HG02642 (cell line): ENCODE measurements at regions not wholly inside any gene's neighbourhood (a gene's known extent, or its start where the extent isn't known, plus 50 kb on each side); places are given as distances from the start of the nearest gene placed in this dataset.

Source experiments
- ATAC-seq: cut with Tn5 transposase; IDR thresholded peaks from one replicate; pipeline ENCODE4 v1.9.1; 2021; ENCODE audit warnings: mild to moderate bottlenecking; ENCODE audit not compliant: unreplicated experiment, poor library complexity

DNA sequence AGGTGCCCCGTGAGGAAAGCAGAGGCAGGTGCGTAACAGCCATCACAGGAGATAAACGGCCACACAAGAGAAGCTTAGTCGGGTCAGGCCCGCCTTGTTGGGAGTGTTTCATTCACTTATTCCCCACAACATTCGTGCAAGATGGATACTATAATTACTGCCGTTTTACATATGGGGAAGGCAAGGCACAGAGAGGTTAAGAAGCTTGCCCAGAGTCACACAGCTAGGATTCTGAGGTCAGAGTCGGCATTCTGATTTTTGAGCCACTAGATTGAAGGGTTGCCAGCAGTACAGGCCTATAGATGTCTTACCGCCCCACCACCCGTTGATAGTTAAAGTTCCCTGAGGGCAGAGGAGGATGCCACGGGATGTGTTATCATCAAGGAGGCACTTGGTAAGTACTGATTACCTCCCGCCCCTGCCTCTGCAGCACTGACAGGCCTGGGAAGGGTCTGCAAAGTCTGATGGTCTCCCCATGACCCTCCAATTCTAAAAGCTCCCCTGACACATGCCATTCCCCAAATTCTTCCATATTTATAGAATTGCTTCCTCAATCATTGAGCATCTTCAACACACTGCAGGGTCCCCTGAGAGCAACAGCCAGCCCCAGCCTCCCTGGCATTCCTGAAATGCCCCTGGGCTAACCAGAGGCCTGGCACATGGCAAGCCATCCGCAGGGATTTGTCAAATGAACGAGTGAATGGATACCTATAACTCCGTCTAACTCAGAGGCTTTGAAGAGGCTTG is 74.7 kb upstream of the CLDN14 start:
- ATAC-seq: no peak

DNA sequence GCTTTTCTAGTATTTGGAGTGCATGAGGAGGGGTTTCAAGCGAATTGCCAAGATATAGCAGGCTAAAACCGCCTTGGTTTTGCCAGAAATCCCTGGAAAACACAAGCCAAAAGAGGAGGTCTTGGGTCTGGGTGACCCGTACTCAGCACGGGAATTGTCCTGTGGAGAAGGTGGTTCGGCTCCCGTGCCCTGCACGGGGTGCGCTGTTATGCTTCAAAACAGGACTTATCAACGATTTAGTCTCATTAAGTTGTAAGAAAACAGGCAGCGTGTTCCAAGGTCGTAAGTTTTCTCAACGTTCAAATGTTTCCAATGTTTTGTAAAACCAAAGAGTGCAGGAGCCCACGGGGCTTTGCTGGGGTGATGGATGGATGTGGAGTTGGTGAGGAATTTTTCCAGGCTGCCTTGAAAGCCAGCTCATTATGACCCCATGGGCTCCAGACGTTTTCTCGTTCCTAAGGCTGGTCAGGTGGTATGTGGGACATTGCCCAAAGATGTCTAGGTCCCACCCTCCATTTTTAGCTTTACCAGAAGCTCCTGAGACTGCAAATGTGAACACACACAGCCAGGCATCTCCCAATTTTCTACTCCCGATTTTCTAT is 75.4 kb upstream of the CLDN14 start:
- ATAC-seq: no peak

DNA sequence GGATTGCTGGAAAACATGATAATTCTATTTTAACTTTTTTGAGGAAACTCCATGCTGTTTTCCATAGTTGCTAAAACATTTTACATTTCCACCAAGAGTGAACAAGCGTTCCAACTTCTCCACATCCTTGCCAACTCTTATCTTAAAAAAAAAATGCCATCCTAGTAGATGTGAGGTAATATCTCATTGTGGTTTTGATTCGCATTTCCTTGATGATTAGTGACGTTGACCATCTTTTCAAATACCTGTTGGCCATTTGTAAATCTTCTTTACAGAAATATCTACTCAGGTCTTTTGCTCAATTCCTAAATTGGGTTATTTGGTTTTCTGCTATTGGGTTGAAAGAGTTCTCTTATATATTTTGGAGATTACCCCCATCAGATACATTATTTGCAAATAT is 77.4 kb upstream of the CLDN14 start:
- no peak for ATAC-seq

DNA sequence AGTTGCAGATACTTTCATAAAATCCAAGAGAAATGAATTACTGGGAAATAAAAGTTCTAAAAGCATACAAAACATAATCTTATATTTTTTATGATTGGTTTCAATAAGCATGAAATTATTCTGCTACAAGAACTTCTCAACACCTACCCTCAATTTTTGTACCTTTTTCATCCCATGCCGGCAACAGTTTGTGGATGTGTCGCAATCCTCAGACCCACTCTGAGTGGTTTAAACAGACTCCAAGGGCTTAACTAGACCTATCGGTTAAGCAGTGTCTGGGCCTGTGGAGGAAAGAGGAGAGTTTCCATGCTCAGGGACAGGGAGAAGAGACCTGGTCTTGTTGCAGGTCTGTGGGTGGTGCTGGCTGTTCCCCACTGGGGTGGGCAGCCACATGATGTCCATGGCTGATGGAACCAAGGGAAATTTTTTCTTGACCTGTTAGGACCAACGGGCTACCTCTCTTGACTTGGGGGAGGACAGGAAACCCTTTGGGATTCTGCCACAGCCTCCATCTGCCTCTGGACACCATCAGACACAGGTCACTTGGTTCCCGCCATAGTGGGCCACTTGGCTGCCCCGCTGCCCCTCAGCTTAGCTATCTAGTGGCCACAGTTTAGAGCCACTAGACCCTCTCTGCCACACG is 81.1 kb upstream of the CLDN14 start:
- no peak for ATAC-seq

DNA sequence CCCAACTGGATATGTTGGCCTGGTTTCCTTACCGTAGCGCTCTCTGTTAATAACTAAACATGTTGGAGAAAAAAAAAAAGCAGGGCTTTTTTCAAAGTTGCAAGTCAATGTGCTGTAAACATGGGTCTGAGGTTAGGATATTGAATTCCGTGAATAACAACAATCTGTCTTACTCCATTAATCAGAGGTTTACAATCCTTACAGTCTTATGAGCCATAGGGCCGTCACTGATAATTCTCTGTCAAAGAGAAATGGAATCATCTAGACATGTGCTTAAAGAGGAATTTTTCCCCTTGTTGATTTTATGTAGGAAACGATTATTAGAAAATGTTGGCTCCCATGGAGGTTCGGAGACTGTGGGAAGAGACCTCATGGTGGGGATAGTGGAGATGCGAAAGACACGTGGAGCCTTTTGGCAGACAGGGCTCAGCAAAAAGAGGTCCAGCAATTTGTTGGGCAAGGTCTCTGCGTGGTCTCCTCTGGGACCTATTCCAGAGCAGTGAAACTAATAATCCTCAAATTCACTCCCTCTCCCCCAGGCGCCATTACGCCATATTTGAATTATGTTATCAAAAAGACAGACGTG is 83.5 kb upstream of the CLDN14 start:
- ATAC-seq: no peak

DNA sequence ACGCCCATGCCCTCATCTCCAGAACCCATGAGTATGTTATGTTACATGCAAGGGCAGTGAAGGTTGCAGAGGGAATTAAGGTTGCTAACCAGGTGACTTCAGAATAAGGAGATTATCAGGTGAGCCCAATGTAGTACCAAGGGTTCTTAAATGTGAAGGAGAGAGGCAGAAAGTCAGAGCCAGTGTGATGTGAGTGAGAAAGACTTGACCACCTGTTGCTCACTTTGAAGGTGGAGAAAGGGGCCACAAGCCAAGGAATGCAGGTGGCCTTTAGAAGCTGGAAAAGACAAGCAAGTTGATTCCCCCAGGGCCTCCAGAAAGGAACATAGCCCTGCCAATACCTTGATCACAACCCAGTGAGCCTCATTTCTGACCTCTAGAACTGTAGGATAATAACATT is 84.7 kb upstream of the CLDN14 start:
- ATAC-seq: no peak

DNA sequence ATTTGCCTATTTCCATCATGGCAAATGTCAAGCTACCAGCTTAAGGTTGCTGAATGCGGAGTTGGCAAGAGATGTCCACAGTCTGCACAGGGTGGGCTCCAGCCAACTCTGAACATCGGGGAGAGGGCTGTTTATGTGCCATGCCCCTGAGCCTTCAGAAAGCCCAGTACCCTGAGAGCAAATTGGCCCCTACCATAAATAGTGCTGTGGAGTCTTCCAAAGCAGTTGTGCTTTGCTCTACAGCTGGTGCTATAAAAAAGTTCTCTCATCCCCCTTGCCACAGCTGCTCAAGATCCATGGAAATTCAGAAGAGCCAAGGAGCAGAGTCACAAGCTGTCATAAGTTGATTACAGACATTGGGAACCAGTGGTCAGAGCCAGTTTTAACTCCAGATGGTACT is 85.6 kb upstream of the CLDN14 start:
- no peak for ATAC-seq

DNA sequence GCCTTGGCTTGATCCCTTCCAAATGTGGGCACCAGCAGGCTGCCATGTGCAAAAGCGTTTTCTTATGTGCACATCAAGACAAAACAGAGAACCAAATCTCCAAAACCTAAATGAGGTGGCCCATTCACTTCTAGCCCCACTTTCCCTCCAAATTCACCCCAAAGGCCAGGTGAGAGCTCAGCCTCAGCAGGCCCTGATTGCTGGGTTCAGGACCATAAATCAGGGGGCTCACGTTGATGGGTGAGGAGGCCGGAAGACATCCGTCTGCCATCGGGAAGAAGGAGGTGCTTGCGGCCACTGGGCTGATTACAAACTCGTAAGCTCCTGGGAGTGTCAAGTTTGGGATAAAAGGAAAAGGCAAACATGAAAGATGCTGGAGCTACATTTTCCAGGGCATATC is 86.7 kb upstream of the CLDN14 start:
- no peak for ATAC-seq

DNA sequence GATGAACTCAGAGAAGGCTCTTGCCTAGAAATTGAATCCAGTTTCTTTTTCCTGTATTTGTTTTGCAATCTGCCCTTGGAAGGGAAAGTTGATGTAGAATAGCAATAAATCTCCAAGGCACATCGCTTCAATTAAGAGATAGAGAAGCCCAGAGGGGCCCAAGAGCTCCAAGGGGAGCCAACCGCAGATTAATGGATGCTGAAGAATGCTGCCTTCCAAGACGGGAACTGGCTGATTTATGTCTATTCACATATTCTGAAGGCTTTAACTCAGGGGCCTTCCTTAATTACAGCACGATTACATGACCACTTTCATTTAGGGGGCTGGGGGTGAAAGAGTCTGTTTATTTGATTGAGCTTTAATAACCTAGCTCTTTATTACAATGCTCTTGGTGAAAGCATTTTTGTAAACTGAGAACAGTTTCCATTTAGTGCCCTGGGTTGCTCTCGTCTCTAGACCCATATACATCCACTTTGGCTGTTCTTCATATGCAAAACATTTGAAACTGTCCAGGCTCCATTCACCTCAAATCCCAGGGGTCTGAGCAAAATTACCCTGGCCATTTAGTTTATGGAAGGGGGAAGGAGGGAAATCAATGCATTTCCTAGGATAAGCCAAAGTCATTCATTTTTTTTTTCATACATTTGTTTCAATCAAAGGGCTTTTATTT is 87.4 kb upstream of the CLDN14 start:
- no peak for ATAC-seq

DNA sequence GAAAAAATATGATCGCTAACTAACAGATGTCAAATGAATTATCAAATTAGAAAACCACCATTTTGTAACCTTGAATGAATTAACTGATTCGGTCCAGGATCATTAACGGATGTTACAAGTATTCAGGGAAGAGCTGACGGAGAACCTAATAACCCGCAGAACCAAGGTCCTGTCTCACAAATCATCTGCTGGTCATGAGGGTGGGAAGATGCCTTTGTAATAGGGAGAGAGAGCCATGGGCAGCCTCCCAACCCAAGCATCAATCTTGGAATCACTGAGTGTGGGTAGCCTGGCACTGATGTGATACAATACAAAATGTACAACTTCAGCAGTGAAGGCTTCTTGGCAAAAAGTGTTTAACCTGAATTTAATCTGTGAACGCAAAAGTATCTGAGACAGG is 89.6 kb upstream of the CLDN14 start:
- no peak for ATAC-seq

DNA sequence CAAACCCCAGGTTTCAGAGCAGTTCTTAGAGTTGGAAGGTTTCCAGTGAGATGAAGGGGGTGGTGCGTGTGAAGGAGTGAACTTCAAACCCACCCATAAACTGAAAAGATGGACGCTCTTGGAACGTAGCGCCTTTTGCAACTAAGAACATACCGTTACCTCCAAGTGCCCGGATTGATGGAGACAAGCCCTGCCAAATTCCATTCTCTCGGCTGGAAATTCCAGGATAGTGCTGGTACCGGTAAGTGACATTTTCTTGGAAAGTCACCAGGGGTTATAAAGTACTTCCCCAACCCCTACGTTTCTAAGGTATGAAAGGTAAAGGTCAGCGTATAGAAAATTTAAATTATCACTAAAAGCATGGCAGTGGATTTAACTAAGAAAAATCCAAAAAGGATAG is 91.6 kb upstream of the CLDN14 start:
- ATAC-seq: no peak

DNA sequence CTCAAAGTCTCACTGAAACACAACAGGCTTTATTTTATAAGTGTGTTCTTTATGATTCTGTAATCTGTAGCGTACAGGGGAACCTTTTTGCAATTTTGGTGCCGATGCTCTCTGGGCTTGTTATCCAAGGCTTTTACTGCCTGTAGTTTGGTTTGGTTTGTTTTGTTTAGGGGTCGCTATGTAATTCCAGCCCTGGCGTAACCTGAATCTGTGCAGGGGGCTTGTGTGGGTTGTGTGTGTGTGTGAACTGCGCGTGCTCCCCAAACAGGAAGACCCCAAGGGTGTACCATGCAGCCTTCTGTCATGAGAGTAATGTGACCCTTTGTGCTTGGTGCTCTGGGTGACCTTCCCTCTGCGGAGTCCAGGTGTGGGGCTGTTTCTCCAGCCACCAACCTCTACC is 92.1 kb upstream of the CLDN14 start:
- ATAC-seq: no peak

DNA sequence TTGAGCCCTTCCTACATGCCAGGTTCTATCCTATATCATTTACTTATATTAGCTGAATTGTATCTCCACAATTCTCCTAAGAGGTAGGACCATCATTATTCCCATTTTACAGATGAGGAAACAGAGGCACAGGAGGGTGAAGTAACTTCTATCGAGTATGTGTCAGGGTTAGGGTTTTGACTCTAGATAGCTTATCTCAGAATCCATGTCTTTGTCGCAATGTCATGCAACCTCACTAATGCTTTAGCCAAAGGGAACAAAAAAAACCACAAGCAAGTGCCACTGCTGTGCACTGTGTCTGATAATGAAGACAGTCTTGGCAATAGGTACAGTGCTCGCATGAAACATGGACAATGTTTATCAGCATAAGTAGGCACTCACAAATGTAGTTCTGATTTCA is 95.4 kb upstream of the CLDN14 start:
- ATAC-seq: no peak

DNA sequence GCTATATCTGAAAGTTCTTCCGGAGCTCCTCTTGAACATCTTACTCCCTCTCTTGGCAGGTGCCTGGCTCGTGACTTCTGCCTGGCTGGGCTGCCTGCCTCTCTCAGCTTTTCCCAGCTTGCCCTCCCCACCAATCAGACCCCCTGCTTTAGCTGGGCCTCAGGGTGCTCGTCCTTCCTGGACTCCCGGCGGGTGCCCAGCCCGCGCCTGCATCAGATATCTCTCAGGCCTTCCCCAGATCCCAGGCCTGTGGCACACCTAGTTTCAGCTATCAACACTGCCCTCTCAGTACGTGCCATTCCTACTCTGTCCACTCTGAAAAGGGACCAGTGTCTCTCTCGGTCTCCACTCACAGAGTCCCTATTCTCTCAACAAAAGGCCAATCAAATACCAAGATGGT is 96.5 kb upstream of the CLDN14 start:
- no peak for ATAC-seq

DNA sequence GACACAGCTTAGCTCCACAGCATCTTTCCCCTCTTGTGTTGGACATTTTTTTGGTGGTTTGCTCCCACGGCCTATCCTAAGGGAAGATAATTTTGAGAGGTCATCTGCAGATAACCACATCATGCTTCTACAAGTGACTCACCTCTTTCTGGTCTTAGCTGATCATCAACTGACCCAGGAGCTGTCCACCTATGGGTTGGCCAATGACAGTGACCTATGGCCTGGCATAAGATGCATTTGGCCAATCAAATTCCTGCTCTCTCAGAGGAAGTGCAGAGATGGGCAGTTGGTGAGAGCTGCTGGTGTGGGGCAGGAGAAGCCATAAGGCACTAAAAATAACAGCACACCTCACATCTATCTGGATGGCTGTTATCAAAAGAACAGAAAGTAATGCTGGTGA is 100.0 kb upstream of the CLDN14 start:
- ATAC-seq: no peak

DNA sequence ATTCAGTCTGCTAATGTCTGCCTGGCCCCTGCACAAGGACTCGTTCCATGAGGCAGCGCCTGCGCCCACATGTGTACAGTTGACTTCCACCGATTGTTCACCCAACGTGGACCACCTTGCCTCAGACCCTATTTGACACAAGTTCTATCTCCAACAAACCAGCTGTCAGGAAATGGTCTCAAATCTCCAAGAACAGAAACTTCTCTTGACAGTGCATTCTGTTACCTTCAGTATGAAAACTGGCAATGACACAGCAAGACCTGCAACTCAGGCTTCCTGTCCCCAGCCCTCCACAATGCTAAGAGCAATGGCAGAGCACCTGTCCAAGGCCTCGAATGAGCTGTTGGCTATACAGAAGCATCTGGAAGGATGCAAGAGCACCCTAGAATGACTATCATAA is 102.3 kb upstream of the CLDN14 start:
- ATAC-seq: no peak

DNA sequence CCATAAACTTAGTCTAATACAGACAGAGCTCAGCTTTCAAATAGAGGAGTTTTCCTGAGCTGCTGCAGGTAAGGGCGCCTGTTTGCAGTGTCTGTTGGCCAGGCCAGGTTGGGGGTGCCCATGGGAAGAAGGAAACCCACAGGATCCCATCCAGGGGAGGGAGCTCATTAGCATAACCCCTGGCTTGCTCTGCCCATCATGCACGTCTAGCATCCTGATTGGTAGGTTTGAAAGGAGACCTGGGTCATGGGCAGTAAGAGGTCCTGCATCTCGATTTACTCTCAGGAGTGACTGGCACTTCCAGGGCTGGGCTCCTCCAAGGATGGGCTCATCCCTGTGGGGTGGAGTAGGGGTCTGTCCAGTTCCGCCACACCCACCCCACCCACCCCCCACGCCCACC is 103.7 kb upstream of the CLDN14 start:
- no peak for ATAC-seq

DNA sequence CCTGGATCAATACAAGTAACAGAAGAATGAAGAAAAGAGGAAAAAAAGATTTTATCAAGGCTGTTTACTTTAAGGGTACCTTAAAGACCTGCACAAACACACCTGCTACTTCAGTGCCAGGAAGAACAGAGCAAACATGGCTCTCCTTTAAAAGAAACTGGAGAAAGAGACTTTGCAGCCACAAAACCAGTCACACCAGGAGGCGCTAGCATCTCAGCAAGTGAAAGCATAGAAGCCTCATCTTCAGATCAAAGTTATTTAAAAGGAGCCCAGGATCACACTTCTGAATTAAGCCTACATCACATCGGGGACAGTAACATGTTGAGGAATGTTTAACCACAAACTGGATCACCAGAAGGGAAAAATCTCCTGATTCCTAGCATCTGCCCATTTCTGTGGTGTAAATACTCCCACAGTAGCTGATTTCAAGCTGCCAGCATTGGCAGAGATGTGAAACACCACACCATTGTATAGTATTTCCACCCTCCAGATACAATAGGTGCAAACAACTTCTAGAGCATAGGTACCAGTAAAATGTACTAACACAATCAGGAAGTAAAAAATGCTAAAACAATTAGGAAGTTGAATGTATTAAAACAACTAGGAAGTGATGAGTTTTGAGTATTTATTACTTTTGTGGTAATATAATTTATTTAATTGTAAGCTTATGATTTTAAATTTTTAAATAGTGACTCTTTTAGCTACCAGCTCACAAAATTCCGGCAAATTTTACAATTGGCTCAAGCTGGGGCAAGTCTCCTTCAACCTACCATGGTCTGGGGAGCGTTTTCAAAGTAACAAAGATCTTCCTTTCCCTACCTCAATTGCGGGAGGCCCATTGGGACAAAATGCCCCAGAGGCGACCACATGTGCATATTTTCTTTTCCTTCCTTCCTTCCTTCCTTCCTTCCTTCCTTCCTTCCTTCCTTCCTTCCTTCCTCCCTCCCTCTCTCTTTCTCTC is 105.3 kb upstream of the CLDN14 start:
- ATAC-seq: no peak

DNA sequence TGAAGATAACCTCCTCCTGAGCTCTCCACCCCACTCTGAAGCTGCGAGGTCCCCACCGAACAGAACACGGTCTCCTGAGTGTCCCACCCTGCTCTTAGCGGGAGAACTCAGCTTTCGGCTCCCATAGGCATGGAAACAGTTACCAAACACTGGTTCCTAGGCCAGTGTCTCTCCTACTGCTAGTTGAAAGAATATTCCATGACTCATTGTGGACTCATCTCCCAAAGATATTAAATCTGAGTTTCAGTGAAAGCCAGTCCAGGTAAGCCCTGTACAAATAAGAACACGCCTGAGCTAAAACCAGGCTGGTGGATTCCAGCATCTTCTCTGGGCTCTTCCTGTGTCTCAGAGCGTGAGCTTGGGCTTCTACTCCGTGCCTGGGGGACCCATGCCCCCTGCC is 107.5 kb upstream of the CLDN14 start:
- no peak for ATAC-seq
